BJ (cell line): ENCODE measurements at regions not wholly inside any gene's neighbourhood (a gene's known extent, or its start where the extent isn't known, plus 50 kb on each side); places are given as distances from the start of the nearest gene placed in this dataset.
A peak's percentile ranks its signal among the peaks of the same experiment; 100 is the strongest.
"Not testable (repeated sequence)": the region's sequence is repeated elsewhere in the genome, so short reads cannot be mapped to it uniquely, and the experiment has no call there.

Experiments used
- CTCF ChIA-PET: fragments of 350-600 bp; formaldehyde crosslinking; extraction: SDS; loops from one replicate; lab custom pipeline; 2021; ENCODE audit warnings: antibody characterized with exemption, inconsistent platforms; lab: Yijun Ruan, JAX
- POLR2A ChIA-PET: fragments of 300-600 bp; sonication (Branson Sonifier 250); formaldehyde crosslinking; extraction: SDS; loops from one replicate; lab custom pipeline; 2021; ENCODE audit warnings: antibody characterized with exemption; lab: Charles Lee
- DNase-seq: peaks from one replicate; pipeline ENCODE4 v3.0.0-alpha.2; 2011; ENCODE audit warnings: low read depth
- H3K27me3 ChIP-seq: 2 replicates; pipeline ENCODE4 v1.6.0; 2011; ENCODE audit warnings: low read length; ENCODE audit not compliant: control insufficient read depth, insufficient read depth
- H3K36me3 ChIP-seq: 2 replicates; pipeline ENCODE4 v1.5.1; 2011; ENCODE audit warnings: low read length; ENCODE audit not compliant: control insufficient read depth, insufficient read depth
- H3K4me3 ChIP-seq: 2 replicates; pipeline ENCODE4 v1.5.1; 2011; ENCODE audit warnings: low read depth, mild to moderate bottlenecking, control low read depth, low read length
- TF ChIP-seq, protein P1 (sequence below): IDR thresholded peaks from 2 replicates; pipeline ENCODE4 v1.5.1; 2011; ENCODE audit warnings: low read depth, mild to moderate bottlenecking, control low read depth, inconsistent platforms, low read length, moderate library complexity; ENCODE audit not compliant: insufficient read depth

DNA sequence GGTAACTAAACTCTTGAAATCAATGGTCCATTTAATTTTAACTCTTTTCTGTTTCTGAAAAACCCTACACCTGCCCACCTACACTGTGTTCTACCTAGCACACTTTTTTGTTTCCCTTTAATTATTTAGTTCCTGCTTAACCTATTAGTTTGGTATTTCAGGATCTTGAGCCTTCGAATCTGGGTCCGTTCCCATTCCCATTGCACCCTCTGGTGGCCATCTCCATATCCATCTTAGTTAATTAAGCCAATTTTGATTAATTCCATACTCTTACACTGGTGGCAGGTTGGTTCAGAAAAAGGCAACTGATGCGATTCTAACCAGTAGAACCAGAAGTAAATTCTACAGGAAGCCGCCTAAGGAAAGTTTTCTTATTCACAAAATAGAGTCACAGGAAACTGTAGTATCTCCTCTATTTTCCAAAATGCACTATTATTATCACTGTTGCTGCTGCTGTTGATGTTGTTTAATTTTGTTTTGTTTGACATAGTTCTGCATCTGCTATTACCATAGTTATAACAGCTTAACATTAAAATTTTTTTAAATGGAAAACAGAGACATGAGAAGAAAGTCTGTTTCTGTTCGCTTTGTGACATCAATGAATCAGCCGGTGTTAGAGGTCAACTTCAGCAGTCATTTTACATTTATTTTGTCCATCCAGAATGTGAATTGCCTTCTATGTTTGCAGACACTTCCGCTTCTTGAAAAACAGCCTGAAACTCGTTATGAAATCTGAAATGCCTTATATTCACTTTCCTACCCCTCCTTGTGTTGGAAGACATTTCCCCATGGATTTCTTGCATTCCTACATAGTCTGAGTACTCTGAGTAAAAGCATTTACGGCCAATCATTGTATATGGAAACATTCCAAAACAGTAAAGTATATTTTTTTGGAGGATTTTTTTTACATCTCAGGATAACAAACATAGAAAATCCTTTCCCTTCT lies 115.5 kb upstream of the NCAM2 start:
- no peaks in the 10 kb centered on the region for H3K27me3 ChIP-seq
- CTCF ChIA-PET = no interaction called here
- DNase-seq = no peak
- POLR2A ChIA-PET = no interaction called here
- H3K36me3 ChIP-seq = no peaks in the 10 kb centered on the region
- TF ChIP-seq, protein P1, sequence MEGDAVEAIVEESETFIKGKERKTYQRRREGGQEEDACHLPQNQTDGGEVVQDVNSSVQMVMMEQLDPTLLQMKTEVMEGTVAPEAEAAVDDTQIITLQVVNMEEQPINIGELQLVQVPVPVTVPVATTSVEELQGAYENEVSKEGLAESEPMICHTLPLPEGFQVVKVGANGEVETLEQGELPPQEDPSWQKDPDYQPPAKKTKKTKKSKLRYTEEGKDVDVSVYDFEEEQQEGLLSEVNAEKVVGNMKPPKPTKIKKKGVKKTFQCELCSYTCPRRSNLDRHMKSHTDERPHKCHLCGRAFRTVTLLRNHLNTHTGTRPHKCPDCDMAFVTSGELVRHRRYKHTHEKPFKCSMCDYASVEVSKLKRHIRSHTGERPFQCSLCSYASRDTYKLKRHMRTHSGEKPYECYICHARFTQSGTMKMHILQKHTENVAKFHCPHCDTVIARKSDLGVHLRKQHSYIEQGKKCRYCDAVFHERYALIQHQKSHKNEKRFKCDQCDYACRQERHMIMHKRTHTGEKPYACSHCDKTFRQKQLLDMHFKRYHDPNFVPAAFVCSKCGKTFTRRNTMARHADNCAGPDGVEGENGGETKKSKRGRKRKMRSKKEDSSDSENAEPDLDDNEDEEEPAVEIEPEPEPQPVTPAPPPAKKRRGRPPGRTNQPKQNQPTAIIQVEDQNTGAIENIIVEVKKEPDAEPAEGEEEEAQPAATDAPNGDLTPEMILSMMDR = 0 out of 2 replicates have a peak, but pooled peaks have one; percentile 14
- H3K4me3 ChIP-seq = no peak overlapping the region

DNA sequence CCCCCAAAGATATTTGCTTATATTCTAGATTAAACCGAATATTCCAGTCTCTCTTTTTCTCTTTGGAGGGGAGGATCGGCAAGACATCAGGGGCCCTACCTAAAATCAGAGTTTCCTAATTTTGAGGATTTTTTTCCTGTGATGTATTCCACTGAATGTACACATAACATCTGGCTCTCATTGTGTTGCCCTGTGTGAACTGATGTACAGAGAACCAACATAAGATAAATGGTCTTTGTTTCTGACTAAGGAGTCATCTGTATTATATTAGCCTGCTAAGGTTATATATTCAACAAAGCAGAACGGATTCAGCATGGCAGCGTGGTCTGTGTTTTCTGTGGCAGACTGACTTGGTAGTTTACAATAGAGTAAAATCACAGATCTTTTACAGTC lies 114.8 kb upstream of the NCAM2 start:
- DNase-seq = no peak
- Histone ChIP-seq H3K27me3 (no peaks in the 10 kb centered on the region), H3K36me3 (no peaks in the 10 kb centered on the region), H3K4me3 (no peak overlapping the region)
- POLR2A ChIA-PET = no interaction called here
- TF ChIP-seq, protein P1 = no peak
- CTCF ChIA-PET = no interaction called here

DNA sequence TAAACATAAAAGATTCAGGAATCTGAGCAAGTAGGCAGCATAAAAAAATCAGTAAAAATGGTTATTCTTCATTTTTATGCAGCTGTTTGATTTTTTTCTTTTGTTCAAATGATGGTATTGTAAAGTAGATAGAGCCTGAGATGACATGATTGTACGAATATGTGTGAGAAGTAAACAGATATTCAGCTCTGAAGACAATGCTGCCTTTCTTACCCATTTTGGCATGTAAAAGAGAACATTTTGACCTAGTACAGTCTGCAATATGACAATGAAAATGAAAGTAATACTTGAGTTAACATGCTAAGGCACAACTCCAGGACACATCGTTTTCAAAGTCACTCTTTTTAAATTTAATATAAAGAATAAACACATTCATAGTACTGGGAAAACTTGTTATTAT lies 95.7 kb upstream of the NCAM2 start:
- no peak overlapping the region for H3K4me3 ChIP-seq
- TF ChIP-seq, protein P1 = no peak
- POLR2A ChIA-PET = no interaction called here
- no peaks in the 10 kb centered on the region for H3K27me3 ChIP-seq
- no peaks in the 10 kb centered on the region for H3K36me3 ChIP-seq
- no peak for DNase-seq
- CTCF ChIA-PET = interaction anchor here (0.7 kb wide), 1 partner anchor 71 kb away, joined by 3 read pairs; no protein-coding TSS in a partner anchor

DNA sequence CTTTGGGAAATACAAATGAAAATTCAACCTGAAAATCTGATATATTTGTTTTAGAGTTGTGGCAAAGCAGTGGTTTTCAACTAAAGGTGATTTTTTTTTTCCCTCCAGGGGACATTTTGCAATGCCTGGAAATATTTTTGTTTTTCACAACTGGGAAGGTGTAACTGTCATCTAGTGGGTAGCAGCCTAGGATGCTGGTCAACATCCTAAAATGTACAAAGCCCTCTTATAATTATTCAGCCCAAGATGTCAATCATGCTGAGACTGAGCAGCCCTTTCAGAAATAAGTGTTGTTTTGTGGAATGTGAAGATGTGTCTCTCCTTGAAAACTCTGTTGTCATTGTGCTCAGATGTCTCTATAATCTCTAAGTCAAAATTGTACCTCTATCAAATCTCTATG lies 95.2 kb upstream of the NCAM2 start:
- TF ChIP-seq, protein P1 = no peak
- Histone ChIP-seq H3K4me3 (no peak overlapping the region), H3K27me3 (no peaks in the 10 kb centered on the region), H3K36me3 (no peaks in the 10 kb centered on the region)
- ChIA-PET POLR2A (no interaction called here), CTCF (interaction anchor here (0.7 kb wide), 1 partner anchor 71 kb away, joined by 3 read pairs; no protein-coding TSS in a partner anchor)
- no peak for DNase-seq

DNA sequence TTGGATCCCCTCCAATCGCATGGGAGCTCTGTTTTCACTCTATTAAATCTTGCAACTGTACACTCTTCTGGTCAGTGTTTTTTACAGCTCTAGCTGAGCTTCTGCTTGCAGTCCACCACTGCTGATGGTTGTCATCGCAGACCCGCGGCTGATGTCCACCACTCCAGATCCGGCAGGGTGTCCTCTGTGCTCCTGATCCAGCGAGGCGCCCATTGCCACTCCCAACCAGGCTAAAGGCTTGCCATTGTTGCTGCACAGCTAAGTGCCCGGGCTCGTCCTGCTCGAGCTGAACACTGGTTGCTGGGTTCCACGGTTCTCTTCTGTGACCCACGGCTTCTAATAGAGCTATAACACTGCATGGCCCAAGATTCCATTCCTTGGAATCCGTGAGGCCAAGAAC lies 70.7 kb upstream of the NCAM2 start:
- DNase-seq, H3K36me3 ChIP-seq, H3K4me3 ChIP-seq, POLR2A ChIA-PET, H3K27me3 ChIP-seq: not testable (repeated sequence)
- CTCF ChIA-PET = interaction anchor here (0.6 kb wide), 1 partner anchor 31 kb away, joined by 3 read pairs; no protein-coding TSS in a partner anchor
